ENCODE measurements at regions not wholly inside any gene's neighbourhood (a gene's known extent, or its start where the extent isn't known, plus 50 kb on each side); places are given as distances from the start of the nearest gene placed in this dataset.

DNA sequence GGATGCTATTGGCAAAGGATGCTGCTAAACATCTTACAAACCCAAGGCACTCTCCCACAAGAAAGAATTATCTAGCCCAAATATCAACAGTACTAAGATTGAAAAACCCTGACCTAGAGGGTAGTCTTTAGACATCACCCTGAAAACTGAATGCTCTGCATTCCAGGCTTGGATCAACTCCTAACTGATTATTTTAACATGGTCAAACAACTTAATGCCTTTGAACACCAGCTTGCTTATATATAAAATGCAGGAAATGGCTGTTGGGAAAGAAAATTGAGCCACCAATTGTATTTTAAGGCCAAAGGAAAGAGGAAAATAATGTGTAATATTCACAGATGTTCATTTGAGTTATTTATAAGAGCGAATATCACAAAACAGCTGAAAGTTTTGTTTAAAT, 72.2 kb upstream of the C1orf87 start:
- DNase-seq (ENCODE audit: extremely low read depth, low read depth) = no peak
- no peak overlapping the region for H3K4me3 ChIP-seq (replicated peaks; ENCODE audit: low read depth, low read length)
- no peak for TF ChIP-seq CTCF (IDR thresholded peaks at IDR 0.05; ENCODE audit: low read depth, low read length, missing control alignments)

- DNase-seq (ENCODE audit: extremely low read depth, low read depth) = no peak
- no peak overlapping the region for H3K4me3 ChIP-seq (replicated peaks; ENCODE audit: low read depth, low read length)
- no peak for TF ChIP-seq CTCF (IDR thresholded peaks at IDR 0.05; ENCODE audit: low read depth, low read length, missing control alignments)
Observed at GRCh38 chr1:60141743-60142142, 68.2 kb upstream of the C1orf87 start.

DNA sequence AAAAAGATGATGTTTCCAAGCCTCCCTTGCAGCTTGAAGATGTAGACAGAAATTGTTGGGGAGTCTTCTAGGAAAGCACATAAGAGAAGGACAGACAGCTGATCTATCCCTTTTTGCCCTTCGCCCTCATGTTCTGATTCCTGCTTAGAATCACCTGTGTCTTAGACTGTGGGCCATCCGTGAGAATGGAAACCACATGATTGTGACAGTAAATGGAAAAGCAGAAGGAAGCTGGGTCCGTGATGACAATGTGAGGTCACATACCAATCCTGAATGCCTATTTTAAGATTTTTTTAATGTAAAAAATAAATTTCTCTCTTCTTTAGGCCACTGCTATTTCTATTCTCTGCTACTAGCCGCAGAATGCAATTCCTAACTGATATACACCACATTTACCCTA, 67.7 kb upstream of the C1orf87 start:
- no peak for TF ChIP-seq CTCF (IDR thresholded peaks at IDR 0.05; ENCODE audit: low read depth, low read length, missing control alignments)
- H3K4me3 ChIP-seq (replicated peaks; ENCODE audit: low read depth, low read length) = no peak overlapping the region
- DNase-seq (ENCODE audit: extremely low read depth, low read depth) = no peak

DNA sequence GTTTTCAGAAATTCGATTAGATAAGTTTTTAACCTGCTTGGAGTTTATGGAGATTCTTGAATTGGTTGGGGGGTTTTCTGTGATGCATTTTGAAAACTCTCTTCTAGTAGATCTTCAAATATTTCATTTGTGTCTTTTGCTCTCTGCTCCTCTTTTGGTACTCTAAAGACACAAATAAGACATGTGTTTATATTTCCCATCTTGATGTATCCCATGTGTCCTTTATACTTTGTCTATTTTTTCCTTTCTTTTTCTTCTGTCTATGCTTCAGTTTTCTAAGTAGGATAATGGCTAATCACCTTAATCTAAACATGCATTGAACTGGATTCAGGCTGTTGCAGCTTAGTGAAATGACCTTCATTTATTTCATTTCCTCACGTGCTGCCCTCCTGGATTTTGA, 63.8 kb upstream of the C1orf87 start:
- TF ChIP-seq CTCF (IDR thresholded peaks at IDR 0.05; ENCODE audit: low read depth, low read length, missing control alignments) = no peak
- no peak overlapping the region for H3K4me3 ChIP-seq (replicated peaks; ENCODE audit: low read depth, low read length)
- no peak for DNase-seq (ENCODE audit: extremely low read depth, low read depth)

- DNase-seq (ENCODE audit: extremely low read depth, low read depth) = no peak
- no peak overlapping the region for H3K4me3 ChIP-seq (replicated peaks; ENCODE audit: low read depth, low read length)
- TF ChIP-seq CTCF (IDR thresholded peaks at IDR 0.05; ENCODE audit: low read depth, low read length, missing control alignments) = no peak
Observed at GRCh38 chr1:60136395-60136794, 62.8 kb upstream of the C1orf87 start.

GRCh38 chr1:60134716-60135115, 61.1 kb upstream of the C1orf87 start:
- TF ChIP-seq CTCF (IDR thresholded peaks at IDR 0.05; ENCODE audit: low read depth, low read length, missing control alignments) = no peak
- no peak overlapping the region for H3K4me3 ChIP-seq (replicated peaks; ENCODE audit: low read depth, low read length)
- DNase-seq (ENCODE audit: extremely low read depth, low read depth) = no peak

- DNase-seq (ENCODE audit: extremely low read depth, low read depth) = peak; percentile 82
- TF ChIP-seq CTCF (IDR thresholded peaks at IDR 0.05; ENCODE audit: low read depth, low read length, missing control alignments) = no peak
- no peak overlapping the region for H3K4me3 ChIP-seq (replicated peaks; ENCODE audit: low read depth, low read length)
Observed at GRCh38 chr1:60133848-60134247, 60.3 kb upstream of the C1orf87 start.

Data from HFF-Myc (cell line).